GM08714 (cell line): ENCODE measurements at regions not wholly inside any gene's neighbourhood (a gene's known extent, or its start where the extent isn't known, plus 50 kb on each side); places are given as distances from the start of the nearest gene placed in this dataset.

Source experiments
- H3K4me3 ChIP-seq: fragments of 200-500 bp; sonication (Bioruptor generic); 2 replicates; pipeline ENCODE4 v1.5.1; 2014; ENCODE audit warnings: mild to moderate bottlenecking, low read length, inconsistent platforms
- ZNF274 ChIP-seq: IDR thresholded peaks from 2 replicates; pipeline ENCODE4 v1.6.1; 2012; ENCODE audit warnings: mild to moderate bottlenecking, low read depth, low read length

DNA sequence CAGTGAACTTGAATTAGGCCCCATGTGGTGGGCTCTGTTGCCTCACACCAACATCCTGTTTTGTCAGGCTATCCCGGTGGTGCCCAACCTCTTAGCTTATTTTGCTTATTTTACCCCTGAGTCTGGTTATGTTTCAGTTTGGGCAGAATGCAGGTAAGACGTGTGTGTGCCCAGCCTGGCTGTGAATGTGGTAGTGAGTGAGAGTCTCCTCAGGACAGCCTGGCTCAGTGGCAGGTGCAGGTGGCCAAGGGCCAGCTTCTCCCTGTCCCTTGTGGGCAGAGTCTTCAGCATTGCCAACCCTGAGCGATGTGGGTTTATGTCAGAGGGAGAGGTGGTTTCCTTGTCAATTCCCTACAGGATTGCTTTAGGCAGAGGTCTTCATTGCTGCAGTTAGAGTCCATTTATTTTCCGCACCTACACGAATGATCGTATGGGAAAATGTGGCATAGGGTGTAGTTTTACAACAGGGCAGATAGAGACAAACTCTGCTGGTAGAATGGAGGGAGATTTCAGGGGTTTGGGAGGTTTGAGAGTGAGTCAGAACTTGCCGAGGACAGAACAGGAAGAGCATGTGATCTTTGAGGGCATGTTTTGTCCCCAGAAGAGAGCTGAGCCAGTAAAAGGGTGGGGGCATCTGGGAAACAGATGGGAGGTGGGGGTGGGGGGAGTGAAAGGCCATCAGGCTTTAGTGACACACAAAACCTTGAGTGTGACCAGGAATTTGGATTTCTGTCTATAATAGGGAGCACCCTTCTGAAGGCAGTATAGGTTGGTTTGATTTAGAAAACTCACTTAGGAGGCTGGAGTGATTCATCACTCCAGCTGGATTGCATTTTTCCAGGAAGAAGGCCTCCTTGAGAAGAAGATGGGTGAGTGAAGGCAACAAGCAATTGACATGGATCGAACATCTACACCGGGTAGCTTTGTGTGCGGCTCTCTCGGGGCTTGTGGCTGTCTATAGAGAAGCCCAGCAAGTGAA, 156.2 kb upstream of the CELF4 start:
- no peak for TF ChIP-seq ZNF274
- no peak overlapping the region for H3K4me3 ChIP-seq

DNA sequence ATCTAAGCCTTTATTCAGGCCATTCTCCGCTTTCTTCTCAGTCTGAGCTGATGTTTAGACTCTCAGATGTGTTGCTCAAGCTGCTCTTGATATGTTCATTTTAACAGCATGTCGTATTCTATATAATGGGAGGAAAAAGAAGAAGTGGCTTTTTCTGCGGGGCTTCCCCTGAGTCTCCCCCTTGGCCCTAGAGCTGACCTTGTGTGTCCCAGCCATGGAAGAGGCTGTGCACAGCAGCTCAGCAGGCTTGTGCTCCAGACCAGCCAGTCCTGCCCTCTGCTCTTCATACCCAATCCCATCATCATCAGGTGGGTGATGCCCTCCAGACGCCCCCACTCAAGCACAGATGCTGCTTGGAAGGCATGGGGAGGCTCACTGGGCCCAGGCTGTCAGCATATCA, 155.1 kb upstream of the CELF4 start:
- H3K4me3 ChIP-seq = no peak overlapping the region
- no peak for TF ChIP-seq ZNF274

DNA sequence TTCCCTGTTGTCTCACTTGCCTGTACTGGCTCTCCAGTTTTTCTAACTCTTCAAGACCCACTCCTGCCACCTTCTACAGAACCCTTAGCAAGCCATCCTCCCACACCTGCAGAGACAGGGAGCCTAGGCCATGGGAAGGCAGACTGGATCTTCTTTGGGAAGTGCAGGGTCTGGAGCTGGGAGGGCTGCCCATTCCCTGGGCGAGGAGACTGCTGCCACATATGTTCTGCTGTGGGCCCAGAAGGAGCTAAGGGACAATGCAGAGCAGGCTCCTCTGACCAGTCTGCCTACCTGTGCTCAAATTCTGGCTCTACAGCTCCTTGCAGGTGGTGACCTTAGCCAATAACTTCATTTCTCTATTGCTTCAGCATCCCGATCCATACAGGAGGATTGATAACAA, 152.1 kb upstream of the CELF4 start:
- no peak for TF ChIP-seq ZNF274
- H3K4me3 ChIP-seq = no peak overlapping the region

DNA sequence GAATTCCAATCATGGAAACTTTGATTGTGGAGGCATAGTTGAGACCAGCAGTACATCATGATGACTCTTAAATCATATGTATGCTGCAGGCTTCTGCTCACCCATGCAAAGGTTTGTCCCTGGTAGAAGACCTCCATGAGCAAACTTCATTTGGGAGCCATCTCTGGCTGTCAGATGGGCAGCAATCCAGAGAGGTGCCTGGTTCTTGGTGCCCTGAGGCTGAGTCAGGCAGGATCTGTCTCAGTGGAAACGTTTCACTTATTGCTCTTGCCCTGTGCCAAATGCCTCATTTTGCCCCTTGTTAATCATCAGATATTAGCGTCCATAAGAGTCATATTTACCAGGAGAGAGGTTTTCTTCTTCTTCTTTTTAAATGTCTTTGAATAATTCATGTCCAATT, 151.5 kb upstream of the CELF4 start:
- H3K4me3 ChIP-seq = no peak overlapping the region
- no peak for TF ChIP-seq ZNF274

DNA sequence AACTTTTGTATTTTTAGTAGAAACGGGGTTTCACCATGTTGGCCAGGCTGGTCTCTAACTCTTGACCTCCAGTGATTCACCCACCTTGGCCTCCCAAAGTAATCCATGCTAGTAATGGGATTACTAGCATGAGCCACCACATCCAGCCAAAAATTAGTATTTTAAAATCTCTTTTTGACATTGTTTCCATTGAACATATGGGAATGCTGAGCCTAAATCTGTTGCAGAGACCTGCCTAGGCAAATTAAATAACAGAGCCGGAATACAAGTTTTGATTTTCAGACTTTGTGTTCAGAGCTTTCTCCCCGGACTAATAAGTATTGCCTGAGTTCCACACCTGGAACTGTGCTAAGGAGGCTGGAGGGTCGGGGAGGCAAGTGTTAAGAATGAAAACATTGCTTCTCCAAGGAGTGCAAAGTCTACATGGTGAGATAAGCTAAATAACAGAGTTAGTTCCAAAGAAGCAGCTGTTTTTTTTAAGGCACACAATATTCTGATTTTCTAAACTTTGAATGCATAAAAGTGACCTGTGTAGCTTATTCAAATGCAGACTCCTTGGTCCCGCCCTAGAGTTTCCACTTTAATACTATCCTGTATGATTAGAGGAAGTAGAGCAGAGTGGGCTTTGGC, 150.6 kb upstream of the CELF4 start:
- H3K4me3 ChIP-seq = no peak overlapping the region
- no peak for TF ChIP-seq ZNF274

DNA sequence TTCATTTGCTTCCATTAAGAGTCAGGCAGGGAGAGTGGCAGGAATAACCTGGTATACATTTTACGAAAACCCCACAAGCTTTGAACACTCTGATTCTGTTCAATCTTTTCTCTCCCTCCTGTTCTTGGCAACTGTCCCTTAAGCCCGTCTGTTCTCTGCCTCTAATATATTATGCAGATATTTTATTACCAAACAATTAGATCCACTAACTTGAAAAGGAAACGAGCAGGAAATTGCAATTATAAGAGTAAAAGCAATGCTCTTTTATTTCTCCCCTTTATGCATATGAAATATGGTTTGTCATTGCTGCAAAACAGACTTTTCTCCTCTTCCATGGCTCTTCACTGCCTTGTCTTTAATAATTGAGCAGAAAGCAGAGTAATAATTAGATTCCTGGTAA, 149.1 kb upstream of the CELF4 start:
- H3K4me3 ChIP-seq = no peak overlapping the region
- TF ChIP-seq ZNF274 = no peak

DNA sequence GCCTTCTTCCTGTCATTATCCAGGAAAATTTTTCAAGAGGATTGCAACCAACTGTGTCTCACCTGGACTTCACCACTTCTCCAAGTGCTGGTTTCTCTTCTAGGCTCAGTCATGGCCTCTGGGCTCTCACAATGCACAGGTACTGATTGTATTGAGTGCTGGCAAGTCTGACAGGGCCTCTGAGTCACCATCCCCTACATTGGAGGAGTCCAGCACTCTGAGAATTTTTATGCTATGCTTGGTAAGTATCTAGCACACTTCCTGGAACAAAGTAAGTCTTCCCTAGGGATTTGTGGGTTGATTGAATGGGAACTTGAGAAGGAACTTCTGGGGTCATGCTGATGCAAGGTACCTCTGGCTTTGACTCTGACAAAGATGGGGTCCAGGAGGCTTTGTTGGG, 147.2 kb upstream of the CELF4 start:
- TF ChIP-seq ZNF274 = no peak
- no peak overlapping the region for H3K4me3 ChIP-seq

DNA sequence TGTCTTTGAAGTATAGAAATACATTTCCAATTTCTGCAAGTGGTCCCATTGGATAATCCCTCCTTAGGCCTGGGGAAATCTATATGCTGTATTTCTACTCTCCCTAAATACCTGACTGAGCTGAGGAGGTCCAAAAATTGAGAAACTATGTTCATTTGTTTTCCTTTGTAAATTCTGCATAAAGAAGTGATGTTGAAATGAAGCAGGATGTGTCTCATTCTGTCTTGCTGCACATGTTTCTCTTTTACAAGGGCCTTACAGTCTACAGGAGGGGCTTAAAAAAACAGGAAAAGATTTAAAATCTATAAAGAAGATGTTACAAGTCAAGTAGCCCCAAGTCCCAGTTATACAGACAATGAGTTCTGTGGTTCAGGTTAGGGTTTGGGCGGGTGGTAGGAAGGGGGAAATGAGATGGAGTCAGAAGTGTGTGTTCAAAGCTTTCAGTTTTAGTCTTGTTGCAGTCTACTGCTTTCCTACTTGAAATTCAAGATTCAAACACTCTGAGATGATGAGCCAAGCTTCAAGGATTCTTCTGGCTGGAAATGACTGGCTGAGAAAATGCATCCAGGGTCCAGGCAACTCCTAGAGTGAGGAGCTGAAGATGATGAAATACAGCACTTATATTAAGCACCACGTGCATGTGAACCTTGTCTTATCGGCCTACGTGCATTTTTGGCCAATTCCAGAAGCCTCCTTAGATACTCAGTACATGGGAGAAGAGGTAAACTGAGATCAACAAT, 146.3 kb upstream of the CELF4 start:
- no peak for TF ChIP-seq ZNF274
- no peak overlapping the region for H3K4me3 ChIP-seq

DNA sequence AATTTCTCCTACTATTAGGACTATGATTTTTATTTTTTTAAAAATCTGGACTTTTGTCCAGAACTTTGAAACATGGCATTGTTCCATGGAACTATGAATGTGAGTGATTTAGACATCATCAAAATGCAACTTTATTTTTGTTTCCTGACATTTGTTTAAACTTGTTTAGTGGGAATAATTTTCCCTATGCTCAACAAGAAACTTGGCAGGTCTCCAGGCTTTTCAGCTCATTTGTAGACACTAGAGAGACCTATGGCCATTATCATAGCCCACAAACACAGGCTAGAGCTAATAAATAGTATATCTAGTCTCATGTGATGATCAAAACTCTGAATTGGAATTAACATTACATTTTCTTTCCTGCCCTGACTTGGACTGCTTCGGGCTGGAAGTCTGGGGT, 145.1 kb upstream of the CELF4 start:
- TF ChIP-seq ZNF274 = no peak
- no peak overlapping the region for H3K4me3 ChIP-seq

DNA sequence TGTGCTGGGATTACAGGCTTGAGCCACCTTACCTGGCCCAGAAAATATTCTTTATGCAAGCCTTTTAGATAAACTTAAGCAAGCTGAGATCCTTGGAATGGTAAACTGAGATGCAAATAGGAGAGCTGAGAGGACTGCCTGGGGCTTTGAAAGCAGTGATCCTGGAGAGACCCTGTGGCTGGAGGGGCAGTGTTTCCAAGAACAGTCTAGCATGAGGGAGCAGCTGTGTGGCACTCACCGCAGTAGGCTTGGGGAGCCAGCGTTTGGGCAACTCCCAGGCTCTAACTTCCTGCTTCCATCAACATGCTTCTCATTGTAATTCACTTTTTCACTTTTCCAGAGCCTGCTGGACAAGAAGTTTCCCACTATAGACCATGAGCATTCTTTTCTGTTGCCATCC, 144.1 kb upstream of the CELF4 start:
- H3K4me3 ChIP-seq = no peak overlapping the region
- no peak for TF ChIP-seq ZNF274

DNA sequence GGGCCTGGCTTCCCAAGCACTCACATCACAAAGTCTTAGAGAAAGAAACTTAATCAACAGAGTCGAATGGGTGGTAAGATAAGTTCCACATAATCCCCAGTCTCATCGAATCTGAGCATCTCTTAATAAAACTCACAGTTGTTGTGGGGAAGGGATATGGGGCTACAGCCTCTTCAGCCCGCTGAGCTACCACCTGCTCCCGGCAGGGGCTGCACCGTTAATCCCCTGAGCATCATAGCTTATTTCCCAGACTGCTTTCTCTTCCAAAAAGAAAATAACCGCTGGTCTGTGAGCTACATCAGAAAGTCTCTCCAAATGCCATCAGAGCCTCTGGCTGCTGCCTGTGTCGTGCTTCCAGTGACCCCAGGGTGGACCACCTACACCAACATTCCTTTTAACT, 139.4 kb upstream of the CELF4 start:
- H3K4me3 ChIP-seq = no peak overlapping the region
- no peak for TF ChIP-seq ZNF274

DNA sequence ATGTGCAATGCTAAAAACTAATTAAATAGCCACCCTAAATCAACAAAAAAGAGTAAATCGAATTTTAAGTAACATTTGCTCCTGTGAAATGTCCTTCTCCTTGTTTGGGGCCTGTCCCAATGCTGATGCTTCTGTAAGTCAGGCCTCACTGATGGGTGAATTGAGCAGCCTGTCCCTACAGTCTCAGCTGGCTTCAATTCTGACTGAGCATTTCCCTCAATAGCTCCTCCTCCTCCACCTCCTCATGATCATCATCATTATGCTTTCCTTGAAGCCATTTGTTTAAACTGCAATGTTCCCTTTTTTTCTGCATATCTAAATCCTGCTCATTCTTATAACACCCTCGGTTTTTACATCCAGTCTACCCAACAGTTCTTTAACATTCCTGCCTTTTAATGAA, 137.2 kb upstream of the CELF4 start:
- H3K4me3 ChIP-seq = no peak overlapping the region

DNA sequence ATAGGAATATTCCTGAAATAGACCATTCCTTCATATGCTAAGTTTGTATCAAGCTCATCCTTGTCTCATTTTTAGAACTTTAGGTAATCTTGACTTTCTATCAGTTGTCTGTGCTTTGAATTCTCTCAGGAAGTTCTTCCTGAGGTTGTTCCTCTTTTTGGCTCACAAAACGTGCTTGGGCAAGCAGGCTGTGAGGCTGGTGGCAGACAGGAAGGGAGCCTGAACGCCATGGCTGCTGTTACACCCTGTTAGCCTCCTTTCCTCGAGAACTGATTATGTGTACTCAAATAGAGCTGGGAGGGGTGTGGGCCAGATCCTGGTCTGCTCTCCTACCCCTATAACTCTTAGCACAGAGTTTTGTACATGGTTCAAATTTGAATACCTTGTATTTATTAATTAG, 136.4 kb upstream of the CELF4 start:
- H3K4me3 ChIP-seq = no peak overlapping the region
- no peak for TF ChIP-seq ZNF274

More for the DNA sequence above, 137.2 kb upstream of the CELF4 start:
- no peak for TF ChIP-seq ZNF274

DNA sequence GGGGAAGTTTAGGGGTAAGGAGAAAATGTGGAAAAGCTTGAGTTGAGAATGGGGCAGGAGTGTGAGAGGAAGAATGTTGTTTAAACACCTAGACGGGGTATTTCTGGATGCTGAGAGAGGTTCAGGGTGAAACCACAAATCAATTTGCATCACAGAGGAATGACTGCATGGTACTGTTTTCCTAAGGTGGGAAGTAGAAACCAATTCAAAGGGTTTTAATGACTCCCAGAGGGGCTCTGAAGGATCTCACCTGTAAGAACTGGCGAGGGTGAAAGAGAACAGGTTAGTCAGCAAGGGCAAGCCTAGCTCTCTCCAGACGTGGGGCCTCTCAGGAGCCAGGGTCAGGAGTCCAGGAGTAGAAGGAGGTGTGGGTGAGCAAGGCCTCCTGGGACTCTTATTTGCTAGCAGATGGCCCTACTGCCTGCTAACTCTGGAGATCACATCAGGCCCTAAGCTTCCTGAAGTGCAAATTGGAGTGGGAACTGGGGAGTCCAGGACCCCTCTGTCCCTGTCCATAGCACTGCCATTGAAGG, 133.0 kb upstream of the CELF4 start:
- no peak for TF ChIP-seq ZNF274
- no peak overlapping the region for H3K4me3 ChIP-seq
